ENCODE measurements at regions not wholly inside any gene's neighbourhood (a gene's known extent, or its start where the extent isn't known, plus 50 kb on each side); places are given as distances from the start of the nearest gene placed in this dataset.
"Not testable (repeated sequence)": the region's sequence is repeated elsewhere in the genome, so short reads cannot be mapped to it uniquely, and the experiment has no call there.

- no peak for TF ChIP-seq ZNF114 (CRISPR knock-in tag; IDR thresholded peaks at IDR 0.05)
- TF ChIP-seq, protein P1, sequence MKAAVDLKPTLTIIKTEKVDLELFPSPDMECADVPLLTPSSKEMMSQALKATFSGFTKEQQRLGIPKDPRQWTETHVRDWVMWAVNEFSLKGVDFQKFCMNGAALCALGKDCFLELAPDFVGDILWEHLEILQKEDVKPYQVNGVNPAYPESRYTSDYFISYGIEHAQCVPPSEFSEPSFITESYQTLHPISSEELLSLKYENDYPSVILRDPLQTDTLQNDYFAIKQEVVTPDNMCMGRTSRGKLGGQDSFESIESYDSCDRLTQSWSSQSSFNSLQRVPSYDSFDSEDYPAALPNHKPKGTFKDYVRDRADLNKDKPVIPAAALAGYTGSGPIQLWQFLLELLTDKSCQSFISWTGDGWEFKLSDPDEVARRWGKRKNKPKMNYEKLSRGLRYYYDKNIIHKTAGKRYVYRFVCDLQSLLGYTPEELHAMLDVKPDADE (IDR thresholded peaks at IDR 0.05): no peak
Observed at GRCh38 chr6:81098109-81098814, 654.2 kb downstream of the TENT5A start (continued).

DNA sequence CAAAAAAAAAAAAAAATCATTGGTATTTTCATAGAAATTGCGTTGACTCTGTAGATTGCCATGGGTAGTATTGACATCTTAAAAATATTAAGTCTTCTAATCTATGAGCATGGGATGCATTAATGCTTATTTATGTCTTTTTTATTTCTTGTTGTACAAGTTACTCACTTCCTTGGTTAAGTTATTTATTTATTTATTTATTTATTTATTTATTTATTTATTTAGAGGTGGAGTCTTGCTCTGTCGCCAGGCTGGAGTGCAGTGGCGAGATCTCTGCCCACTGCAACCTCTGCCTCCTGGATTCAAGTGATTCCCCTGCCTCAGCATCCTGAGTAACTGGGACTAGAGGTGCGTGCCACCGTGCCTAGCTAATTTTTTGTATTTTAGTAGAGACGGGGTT lies 656.0 kb downstream of the TENT5A start:
- H3K36me3 ChIP-seq (ENCODE audit: insufficient read depth): not testable (repeated sequence)

GRCh38 chr6:81093051-81093450 lies 659.4 kb downstream of the TENT5A start:
- no peak for ATAC-seq
- DNase-seq (ENCODE audit: low spot score): no peak
- Mint-ChIP-seq H3K27ac (peak overlapping the region; percentile 90), H3K36me3 (ENCODE audit: low read depth) (no peaks in the 10 kb centered on the region; the same call in 2 of the 3 replicates), H3K4me3 (peak overlapping the region; percentile 5; the same call in 2 of the 3 replicates), H3K27me3 (ENCODE audit: insufficient read depth, low read depth, poor library complexity) (no peaks in the 10 kb centered on the region), H3K9me3 (no peaks in the 10 kb centered on the region; the same call in 2 of the 3 replicates), H3K4me1 (peaks cover 8% of the 10 kb centered on the region; the same call in 2 of the 3 replicates)
- Histone ChIP-seq H3K27ac (ENCODE audit: low read depth) (no peak overlapping the region), H3K9me2 (ENCODE audit: insufficient read depth) (no peaks in the 10 kb centered on the region), H3F3A (replicated peaks; ENCODE audit: low read depth) (no peaks in the 10 kb centered on the region), H3K4me2 (no peak overlapping the region), H3K4me1 (ENCODE audit: insufficient read depth) (peaks cover 1% of the 10 kb centered on the region; the same call in 1 of the 2 replicates), H3K79me2 (replicated peaks; ENCODE audit: insufficient read depth) (no peaks in the 10 kb centered on the region), H3K36me3 (ENCODE audit: insufficient read depth) (no peaks in the 10 kb centered on the region), H3K4me3 (no peak overlapping the region), H2AFZ (no peak overlapping the region), H4K20me1 (replicated peaks; ENCODE audit: insufficient read depth) (no peaks in the 10 kb centered on the region), H3K27me3 (ENCODE audit: insufficient read depth) (no peaks in the 10 kb centered on the region)
- TF ChIP-seq ZNF462 (CRISPR knock-in tag; IDR thresholded peaks at IDR 0.05) (no peak), ZNF331 (CRISPR knock-in tag; IDR thresholded peaks at IDR 0.05; ENCODE audit: low read depth) (no peak), POLR2AphosphoS5 (IDR thresholded peaks at IDR 0.05; ENCODE audit: low read depth) (no peak), STAT1 (IDR thresholded peaks at IDR 0.05; ENCODE audit: unreplicated experiment) (no peak), ZNF114 (CRISPR knock-in tag; IDR thresholded peaks at IDR 0.05) (no peak), JUNB (IDR thresholded peaks at IDR 0.05; ENCODE audit: unreplicated experiment) (no peak)
- TF ChIP-seq, protein P1 (IDR thresholded peaks at IDR 0.05): no peak

More for the DNA sequence above, 656.0 kb downstream of the TENT5A start:
- not testable (repeated sequence) for H3K4me3 Mint-ChIP-seq; H2AFZ ChIP-seq; ATAC-seq; H3K27ac Mint-ChIP-seq; H3K27me3 Mint-ChIP-seq (ENCODE audit: insufficient read depth, low read depth, poor library complexity); H3K27ac ChIP-seq (ENCODE audit: low read depth); H3F3A ChIP-seq (replicated peaks; ENCODE audit: low read depth); H3K9me2 ChIP-seq (ENCODE audit: insufficient read depth); H3K4me1 ChIP-seq (ENCODE audit: insufficient read depth); H3K27me3 ChIP-seq (ENCODE audit: insufficient read depth); H3K36me3 Mint-ChIP-seq (ENCODE audit: low read depth); H3K79me2 ChIP-seq (replicated peaks; ENCODE audit: insufficient read depth); H3K4me1 Mint-ChIP-seq; H3K9me3 Mint-ChIP-seq; DNase-seq (ENCODE audit: low spot score); H3K4me2 ChIP-seq; H4K20me1 ChIP-seq (replicated peaks; ENCODE audit: insufficient read depth); H3K4me3 ChIP-seq

All from GM23338 (cell line).